Right forelimb (tissue), 1 donor: ENCODE measurements at regions not wholly inside any gene's neighbourhood (a gene's known extent, or its start where the extent isn't known, plus 50 kb on each side); places are given as distances from the start of the nearest gene placed in this dataset.
"Not testable (repeated sequence)": the region's sequence is repeated elsewhere in the genome, so short reads cannot be mapped to it uniquely, and the experiment has no call there.

Experiments
- DNase-seq: peaks from one replicate; pipeline ENCODE4 v3.0.0-alpha.2; 2018

GRCh38 chr6:26957399-26958127 lies 289.9 kb upstream of the PRSS16 start:
- not testable (repeated sequence) for DNase-seq

DNA sequence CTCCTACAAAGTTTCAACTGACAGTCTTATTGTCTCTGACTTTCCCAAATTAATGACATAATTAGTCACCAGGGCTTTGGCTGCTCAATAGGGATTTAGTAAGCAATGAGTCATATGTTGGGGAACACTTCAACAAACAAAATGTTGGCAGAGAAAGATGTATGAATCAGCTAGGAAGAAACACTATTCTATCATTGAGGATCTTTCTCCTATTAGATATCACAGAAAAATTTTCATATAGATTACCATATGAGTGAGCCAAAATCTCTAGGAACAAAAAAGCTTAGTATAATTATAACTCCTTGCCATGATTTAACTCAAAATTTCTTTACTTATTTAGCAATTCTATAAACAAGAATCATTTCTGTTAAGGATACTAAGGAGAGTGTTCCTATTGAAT lies 286.3 kb upstream of the PRSS16 start:
- not testable (repeated sequence) for DNase-seq

- no peak for DNase-seq
Measured at GRCh38 chr6:27002447-27002846, 245.1 kb upstream of the PRSS16 start.

- DNase-seq: no peak
Measured at GRCh38 chr6:27007020-27007419, 240.5 kb upstream of the PRSS16 start.

DNA sequence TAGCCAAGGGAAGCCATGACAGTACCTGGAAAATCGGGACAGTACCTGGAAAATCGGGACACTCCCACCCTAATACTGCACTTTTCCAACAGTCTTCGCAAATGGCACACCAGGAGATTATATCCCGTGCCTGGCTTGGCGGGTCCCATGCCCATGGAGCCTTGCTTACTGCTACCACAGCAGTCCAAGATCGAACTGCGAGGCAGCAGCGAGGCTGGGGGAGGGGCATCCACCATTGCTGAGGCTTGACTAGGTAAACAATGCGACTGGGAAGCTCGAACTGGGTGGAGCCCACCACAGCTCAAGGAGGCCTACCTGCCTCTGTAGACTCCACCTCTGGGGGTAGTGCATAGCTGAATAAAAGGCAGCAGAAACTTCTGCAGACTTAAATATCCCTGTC lies 238.9 kb upstream of the PRSS16 start:
- DNase-seq: not testable (repeated sequence)

DNA sequence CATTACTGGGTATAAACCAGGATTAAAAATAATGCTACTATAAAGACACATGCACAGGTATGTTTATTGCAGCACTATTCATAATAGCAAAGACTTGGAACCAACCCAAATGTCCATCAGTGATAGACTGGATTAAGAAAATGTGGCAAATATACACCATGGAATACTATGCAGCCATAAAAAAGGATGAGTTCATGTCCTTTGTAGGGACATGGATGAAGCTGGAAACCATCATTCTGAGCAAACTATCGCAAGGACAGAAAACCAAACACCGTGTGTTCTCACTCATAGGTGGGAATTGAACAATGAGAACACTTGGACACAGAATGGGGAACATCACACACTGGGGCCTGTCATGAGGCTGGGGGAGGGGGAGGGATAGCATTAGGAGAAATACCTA lies 233.4 kb upstream of the PRSS16 start:
- not testable (repeated sequence) for DNase-seq

GRCh38 chr6:27016689-27017088 lies 230.8 kb upstream of the PRSS16 start:
- DNase-seq: no peak

DNA sequence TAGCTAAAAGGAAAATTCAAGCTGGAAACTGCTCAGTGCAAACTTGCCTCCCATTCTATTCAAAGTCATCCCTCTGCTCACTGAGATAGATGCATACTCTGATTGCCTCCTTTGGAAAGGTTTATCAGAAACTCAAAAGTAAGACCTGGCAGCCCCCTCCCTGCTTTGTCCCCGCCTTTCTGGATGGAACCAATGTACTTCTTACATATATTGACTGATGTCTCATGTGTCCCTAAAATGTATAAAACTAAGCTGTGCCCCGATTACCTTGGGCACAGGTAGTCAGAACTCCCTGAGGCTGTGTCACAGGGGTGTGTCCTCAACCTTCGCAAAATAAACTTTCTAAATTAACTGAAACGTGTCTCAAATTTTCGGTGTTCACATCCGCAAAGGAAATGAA lies 229.1 kb upstream of the PRSS16 start:
- DNase-seq: not testable (repeated sequence)

DNA sequence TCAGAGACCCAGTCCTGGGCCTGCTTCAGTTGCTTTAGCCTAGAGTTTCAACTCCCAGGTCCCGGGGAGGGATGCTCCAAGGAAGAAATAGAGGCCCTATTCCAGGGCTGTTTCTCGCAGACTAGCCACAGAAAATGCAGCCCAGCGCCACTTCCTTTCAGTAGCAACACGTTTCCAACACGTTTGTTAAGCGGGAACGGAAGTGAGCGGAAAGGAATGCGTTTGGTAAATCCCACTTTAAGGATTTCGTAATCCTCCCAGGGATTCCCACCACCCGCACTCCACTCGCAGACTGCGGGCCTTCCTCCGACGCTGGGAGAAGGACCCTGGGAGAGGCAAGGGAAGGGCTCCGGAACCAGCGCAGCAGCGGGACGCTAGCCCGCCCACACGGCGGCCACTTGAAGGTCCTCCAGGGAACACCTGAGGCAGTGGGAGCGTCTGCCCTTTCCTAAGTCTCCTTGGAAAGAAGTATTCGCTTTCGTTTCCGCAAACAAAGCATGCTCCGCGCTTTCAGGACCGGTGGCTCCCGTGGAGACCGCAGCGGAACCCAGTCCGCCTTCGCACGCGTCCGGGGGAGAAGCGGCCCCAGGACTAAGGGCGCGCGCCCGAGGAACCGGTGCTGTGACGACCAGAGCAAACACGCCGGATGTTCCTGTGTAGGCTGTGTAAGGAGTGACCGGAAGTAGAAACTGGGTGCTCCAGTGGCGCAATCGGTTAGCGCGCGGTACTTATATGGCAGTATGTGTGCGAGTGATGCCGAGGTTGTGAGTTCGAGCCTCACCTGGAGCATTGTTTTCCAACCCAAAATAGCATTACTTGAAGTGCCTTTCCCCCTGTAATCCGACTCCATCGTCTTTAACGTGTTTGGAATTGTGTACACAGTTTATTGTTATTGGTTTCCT lies 227.6 kb upstream of the PRSS16 start:
- peak; percentile 85 for DNase-seq

GRCh38 chr6:27020553-27020880 lies 227.0 kb upstream of the PRSS16 start:
- DNase-seq: no peak

DNA sequence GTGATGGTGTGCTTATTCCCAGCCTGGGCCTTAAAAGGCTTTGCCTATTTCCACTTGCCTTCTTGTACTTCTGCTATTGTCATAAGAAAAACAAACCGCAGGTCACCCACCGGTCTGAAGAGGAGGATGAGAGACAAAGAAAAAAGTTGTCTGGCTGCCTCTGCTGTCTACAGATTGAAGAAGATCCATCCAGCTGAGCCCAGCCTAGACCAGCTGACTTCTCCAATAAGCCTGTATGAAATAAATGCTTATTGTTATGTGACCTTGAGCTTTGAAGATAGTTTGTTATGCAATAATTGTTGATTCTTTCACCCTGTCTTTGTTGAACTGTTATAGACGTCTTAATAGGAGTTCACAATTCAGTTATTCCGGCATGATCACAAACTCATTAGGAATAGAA lies 223.8 kb upstream of the PRSS16 start:
- DNase-seq: no peak

GRCh38 chr6:27025351-27025750 lies 222.2 kb upstream of the PRSS16 start:
- DNase-seq: no peak

- no peak for DNase-seq
Measured at GRCh38 chr6:27026361-27026760, 221.1 kb upstream of the PRSS16 start.

DNA sequence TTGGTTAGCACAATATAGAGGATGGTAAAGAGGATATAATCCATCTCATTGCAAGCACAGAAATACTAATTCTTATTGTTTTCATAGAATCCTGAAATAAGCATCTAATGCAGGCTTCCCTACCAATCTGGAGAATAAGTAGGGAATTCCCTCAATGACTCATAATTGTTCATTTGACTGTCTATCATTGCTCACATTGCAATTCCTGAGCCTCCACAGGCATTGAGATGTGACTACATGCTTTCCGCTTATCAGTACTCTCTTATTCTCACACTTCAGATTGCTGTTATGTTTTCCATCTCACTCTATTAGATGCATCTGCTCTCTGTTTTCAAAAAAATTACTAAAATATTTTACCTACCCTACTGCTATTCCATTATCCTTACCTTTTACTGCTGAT lies 216.2 kb upstream of the PRSS16 start:
- no peak for DNase-seq

DNA sequence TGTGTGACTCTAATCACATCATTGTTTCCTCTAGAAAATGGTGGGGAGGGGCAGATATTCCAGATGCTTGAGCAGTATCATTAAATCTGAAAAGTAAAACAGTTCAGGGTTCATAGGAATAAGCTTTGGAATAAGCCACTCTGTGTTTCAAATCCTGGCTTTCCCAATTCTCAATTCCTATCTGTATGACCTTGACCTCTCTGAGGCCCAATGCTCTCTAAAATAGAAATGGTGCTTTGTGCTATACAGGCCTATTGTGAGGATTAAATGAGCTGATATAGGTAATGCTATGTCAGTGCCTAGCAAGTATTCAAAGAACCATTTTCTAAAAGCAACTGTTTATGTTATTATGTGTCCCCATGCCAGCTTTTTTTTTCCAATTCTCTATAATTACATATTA lies 209.0 kb upstream of the PRSS16 start:
- DNase-seq: no peak

DNA sequence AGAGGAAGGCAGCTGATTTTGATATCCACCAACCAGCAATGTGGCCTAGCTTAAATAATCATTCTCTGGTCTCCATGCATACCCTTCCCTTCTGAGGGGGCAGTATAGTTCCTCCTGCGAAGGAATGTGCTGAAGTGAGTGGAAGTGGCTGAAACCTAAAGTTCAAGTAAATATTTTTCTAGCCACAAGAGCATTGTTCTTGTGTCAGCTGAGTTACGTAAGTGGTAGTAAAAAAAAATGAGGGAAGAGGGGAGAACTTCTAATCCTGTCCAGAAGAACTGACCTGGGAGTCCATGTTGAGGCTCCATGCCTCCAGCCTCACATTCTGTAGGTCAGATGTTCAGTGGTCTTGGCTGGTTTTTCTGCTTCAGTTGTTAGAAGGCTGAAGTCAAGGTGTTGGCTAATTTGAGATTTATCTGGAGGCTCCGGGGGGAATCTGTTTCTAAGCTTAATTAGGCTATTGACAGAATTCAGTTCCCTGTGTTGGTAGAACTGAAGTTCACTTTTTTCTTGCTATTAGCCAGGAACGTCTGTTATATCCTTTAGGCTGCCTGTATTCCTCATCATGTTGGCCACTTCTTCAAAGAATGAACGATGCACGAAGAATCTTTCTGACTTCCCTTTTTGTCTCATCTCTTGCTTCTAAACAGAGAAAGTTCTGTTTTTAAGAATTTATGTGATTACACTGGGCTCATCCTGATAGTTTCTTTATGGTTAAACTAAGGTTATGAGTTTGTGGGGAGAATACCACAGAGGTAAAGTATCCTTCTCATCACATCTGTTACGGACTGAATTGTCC lies 207.1 kb upstream of the PRSS16 start:
- DNase-seq: no peak

- DNase-seq: no peak
Measured at GRCh38 chr6:27043244-27043643, 204.3 kb upstream of the PRSS16 start.

DNA sequence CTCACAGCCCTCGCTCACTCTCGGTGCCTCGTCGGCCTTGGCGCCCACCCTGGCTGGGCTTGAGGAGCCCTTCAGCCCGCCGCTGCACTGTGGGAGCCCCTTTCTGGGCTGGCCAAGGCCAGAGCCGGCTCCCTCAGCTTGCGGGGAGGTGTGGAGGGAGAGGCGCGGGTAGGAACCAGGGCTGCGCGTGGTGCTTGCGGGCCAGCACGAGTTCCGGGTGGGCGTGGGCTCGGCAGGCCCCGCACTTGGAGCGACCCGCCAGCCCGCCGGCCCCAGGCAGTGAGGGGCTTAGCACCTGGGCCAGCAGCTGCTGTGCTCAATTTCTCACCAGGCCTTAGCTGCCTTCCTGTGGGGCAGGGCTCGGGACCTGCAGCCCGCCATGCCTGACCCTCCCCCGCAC lies 202.4 kb upstream of the PRSS16 start:
- DNase-seq: not testable (repeated sequence)

- DNase-seq: not testable (repeated sequence)
Measured at GRCh38 chr6:27047725-27048124, 199.8 kb upstream of the PRSS16 start.

DNA sequence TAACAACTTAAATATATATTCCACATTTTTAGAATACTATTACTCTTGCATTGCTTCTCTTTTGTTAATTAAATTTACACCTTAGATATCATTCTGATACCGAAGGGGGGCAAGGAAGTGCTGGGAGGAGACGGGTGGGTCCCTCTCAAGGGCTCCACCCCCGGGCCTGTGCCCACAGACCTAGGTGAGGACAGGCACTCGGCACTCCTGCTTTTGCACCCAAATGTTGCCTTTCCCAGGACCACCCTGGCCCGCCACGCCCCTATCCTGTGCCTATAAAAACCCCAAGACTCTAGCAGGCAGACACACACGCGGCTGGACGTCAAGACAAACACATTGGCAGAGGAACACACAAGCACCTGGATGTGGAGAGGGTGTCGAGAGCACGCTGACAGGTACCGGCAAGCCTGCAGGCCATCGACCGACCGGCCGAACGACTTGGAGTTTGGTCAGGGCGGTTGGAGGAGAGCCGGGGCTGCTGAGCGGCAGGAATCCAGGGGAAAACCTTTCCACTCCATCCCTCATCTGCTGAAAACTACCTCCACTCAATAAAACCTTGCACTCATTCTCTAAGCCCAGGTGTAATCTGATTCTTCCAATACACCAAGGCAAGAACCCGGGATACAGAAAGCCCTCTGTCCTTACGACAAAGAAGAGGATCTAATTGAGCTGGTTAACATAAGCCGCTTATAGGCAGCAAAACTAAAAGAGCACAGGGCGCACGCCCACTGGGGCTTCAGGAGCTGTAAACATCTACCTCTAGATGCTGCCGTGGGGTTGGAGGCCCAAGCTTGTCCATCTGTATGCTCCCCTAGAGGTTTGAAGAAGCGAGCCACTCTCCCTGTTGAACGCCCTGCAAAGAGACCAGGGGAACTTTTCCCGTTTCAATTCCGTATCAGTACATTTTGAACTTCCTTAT lies 197.4 kb upstream of the PRSS16 start:
- DNase-seq: no peak

GRCh38 chr6:27052082-27052730 lies 195.3 kb upstream of the PRSS16 start:
- not testable (repeated sequence) for DNase-seq

DNA sequence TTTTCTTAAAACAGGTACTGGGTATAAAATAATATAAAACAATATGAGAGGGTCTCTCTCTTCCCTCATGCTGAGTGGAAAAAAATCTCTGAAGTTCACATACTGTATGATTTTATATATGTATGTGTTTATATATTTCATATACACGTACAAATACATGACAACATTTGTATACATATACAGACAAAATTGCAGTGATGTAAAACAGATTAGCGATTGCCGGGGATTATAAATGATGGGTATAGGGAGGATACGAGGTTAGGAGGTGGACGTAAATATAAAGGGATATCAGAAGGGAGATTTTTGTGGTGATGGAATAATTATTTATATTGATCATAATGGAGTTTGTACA lies 194.8 kb upstream of the PRSS16 start:
- no peak for DNase-seq
